ENCODE measurements at regions not wholly inside any gene's neighbourhood (a gene's known extent, or its start where the extent isn't known, plus 50 kb on each side); places are given as distances from the start of the nearest gene placed in this dataset.

DNA sequence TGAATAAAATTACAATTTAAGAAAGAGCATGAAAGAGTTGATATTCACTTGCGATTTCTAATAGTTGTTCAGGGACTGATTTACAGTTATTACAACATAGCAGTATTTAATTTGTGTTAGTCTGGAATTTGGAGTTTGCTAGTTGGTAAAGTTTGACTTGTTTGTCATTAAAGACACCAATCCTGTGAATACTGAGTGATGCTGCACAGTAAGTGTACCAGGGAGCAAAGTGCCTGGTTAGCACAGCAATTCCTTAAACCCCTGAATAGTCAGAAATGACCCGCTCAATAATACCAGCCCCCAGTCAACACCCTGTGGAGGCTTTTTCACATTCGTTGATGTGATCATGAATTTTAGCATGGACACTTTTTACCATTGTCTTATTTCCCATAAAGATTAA is 122.2 kb upstream of the GC start:
- TF ChIP-seq, protein P1, sequence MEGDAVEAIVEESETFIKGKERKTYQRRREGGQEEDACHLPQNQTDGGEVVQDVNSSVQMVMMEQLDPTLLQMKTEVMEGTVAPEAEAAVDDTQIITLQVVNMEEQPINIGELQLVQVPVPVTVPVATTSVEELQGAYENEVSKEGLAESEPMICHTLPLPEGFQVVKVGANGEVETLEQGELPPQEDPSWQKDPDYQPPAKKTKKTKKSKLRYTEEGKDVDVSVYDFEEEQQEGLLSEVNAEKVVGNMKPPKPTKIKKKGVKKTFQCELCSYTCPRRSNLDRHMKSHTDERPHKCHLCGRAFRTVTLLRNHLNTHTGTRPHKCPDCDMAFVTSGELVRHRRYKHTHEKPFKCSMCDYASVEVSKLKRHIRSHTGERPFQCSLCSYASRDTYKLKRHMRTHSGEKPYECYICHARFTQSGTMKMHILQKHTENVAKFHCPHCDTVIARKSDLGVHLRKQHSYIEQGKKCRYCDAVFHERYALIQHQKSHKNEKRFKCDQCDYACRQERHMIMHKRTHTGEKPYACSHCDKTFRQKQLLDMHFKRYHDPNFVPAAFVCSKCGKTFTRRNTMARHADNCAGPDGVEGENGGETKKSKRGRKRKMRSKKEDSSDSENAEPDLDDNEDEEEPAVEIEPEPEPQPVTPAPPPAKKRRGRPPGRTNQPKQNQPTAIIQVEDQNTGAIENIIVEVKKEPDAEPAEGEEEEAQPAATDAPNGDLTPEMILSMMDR (IDR thresholded peaks at IDR 0.05; ENCODE audit: low read length): no peak
- TF ChIP-seq EZH2 (IDR thresholded peaks at IDR 0.05; ENCODE audit: borderline replicate concordance, low read length): no peak
- no peaks in the 10 kb centered on the region for H4K20me1 ChIP-seq (ENCODE audit: insufficient read depth, low read length)
- H3K27me3 ChIP-seq (ENCODE audit: insufficient read depth, low read length): no peaks in the 10 kb centered on the region
- H3F3A ChIP-seq (ENCODE audit: insufficient read depth, low read length): no peaks in the 10 kb centered on the region
- H3K79me2 ChIP-seq (ENCODE audit: insufficient read depth, low read length): no peaks in the 10 kb centered on the region
- H3K4me2 ChIP-seq (ENCODE audit: low read length): no peak overlapping the region
- H3K9ac ChIP-seq (ENCODE audit: low read length): no peak overlapping the region
- H3K4me3 ChIP-seq (ENCODE audit: low read depth, low read length, poor library complexity, severe bottlenecking): no peak overlapping the region
- no peak overlapping the region for H2AFZ ChIP-seq (ENCODE audit: low read length)
- no peaks in the 10 kb centered on the region for H3K36me3 ChIP-seq (ENCODE audit: insufficient read depth, low read length)
- H3K4me1 ChIP-seq (ENCODE audit: insufficient read depth, low read length, severe bottlenecking): no peaks in the 10 kb centered on the region
- no peak overlapping the region for H3K27ac ChIP-seq (ENCODE audit: low read depth, low read length, poor library complexity, severe bottlenecking)
- no peaks in the 10 kb centered on the region for H3K9me3 ChIP-seq (ENCODE audit: low read length)
- no peaks in the 10 kb centered on the region for H3K9me2 ChIP-seq (ENCODE audit: low read depth, low read length)

DNA sequence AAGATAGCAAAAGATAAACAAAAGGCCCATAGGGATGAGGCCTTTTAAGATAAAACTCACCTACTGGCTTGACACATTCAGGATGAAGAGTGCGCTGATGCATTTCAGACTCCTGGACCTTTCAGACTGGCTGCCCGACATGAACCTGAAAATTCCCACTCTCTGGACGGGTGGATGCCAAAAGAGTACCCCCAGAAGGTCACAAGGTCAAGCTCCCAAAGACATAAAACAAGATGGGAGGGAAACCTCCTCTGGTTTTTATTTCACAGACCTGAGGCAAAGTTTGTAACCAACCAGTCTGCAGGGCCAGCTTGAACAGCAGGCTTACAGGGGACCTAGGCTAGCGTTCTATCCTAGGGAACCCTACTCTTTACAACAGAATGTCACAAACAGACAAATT is 123.2 kb upstream of the GC start:
- Histone ChIP-seq H4K20me1 (ENCODE audit: insufficient read depth, low read length) (no peaks in the 10 kb centered on the region), H3K9ac (ENCODE audit: low read length) (no peak overlapping the region), H3K36me3 (ENCODE audit: insufficient read depth, low read length) (no peaks in the 10 kb centered on the region), H3K27me3 (ENCODE audit: insufficient read depth, low read length) (no peaks in the 10 kb centered on the region), H3K4me1 (ENCODE audit: insufficient read depth, low read length, severe bottlenecking) (no peaks in the 10 kb centered on the region), H3K4me3 (ENCODE audit: low read depth, low read length, poor library complexity, severe bottlenecking) (no peak overlapping the region), H3K27ac (ENCODE audit: low read depth, low read length, poor library complexity, severe bottlenecking) (no peak overlapping the region), H3K4me2 (ENCODE audit: low read length) (no peak overlapping the region), H2AFZ (ENCODE audit: low read length) (no peak overlapping the region), H3F3A (ENCODE audit: insufficient read depth, low read length) (no peaks in the 10 kb centered on the region), H3K79me2 (ENCODE audit: insufficient read depth, low read length) (no peaks in the 10 kb centered on the region), H3K9me3 (ENCODE audit: low read length) (no peaks in the 10 kb centered on the region), H3K9me2 (ENCODE audit: low read depth, low read length) (no peaks in the 10 kb centered on the region)
- TF ChIP-seq, protein P1 (IDR thresholded peaks at IDR 0.05; ENCODE audit: low read length): no peak
- TF ChIP-seq EZH2 (IDR thresholded peaks at IDR 0.05; ENCODE audit: borderline replicate concordance, low read length): no peak

DNA sequence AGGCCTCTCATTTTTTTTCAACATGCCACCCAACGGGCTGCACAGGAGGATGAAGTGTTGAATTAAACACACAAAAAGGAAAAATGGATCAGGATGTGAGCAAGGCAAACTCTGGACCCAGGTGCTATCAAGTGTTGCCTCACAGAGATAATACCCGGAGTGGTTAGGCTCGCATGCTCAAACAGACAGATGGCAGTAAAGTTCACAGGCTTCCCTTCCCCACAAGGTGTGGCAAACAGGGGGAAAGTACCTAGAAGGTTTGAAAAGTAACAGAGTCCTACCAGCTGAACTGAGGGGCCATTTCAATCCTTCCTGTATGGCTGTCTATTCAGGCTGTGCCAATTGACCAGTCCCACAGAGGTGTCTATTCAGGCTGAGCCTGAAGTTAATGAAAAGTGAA is 123.9 kb upstream of the GC start:
- no peaks in the 10 kb centered on the region for H3K4me1 ChIP-seq (ENCODE audit: insufficient read depth, low read length, severe bottlenecking)
- no peak overlapping the region for H3K9ac ChIP-seq (ENCODE audit: low read length)
- H3F3A ChIP-seq (ENCODE audit: insufficient read depth, low read length): no peaks in the 10 kb centered on the region
- H3K27ac ChIP-seq (ENCODE audit: low read depth, low read length, poor library complexity, severe bottlenecking): no peak overlapping the region
- H3K9me2 ChIP-seq (ENCODE audit: low read depth, low read length): no peaks in the 10 kb centered on the region
- H3K36me3 ChIP-seq (ENCODE audit: insufficient read depth, low read length): no peaks in the 10 kb centered on the region
- no peaks in the 10 kb centered on the region for H3K79me2 ChIP-seq (ENCODE audit: insufficient read depth, low read length)
- no peak overlapping the region for H3K4me2 ChIP-seq (ENCODE audit: low read length)
- H2AFZ ChIP-seq (ENCODE audit: low read length): no peak overlapping the region
- no peaks in the 10 kb centered on the region for H3K27me3 ChIP-seq (ENCODE audit: insufficient read depth, low read length)
- no peaks in the 10 kb centered on the region for H3K9me3 ChIP-seq (ENCODE audit: low read length)
- no peaks in the 10 kb centered on the region for H4K20me1 ChIP-seq (ENCODE audit: insufficient read depth, low read length)
- no peak overlapping the region for H3K4me3 ChIP-seq (ENCODE audit: low read depth, low read length, poor library complexity, severe bottlenecking)
- TF ChIP-seq EZH2 (IDR thresholded peaks at IDR 0.05; ENCODE audit: borderline replicate concordance, low read length): no peak
- TF ChIP-seq, protein P1 (IDR thresholded peaks at IDR 0.05; ENCODE audit: low read length): no peak
